GM23338 (cell line): ENCODE measurements at regions not wholly inside any gene's neighbourhood (a gene's known extent, or its start where the extent isn't known, plus 50 kb on each side); places are given as distances from the start of the nearest gene placed in this dataset.

ENCODE experiments used
- ATAC-seq: fragments of 200-7000 bp; cut with Tn5 transposase; 3 replicates; pipeline ENCODE4 v1.9.1; 2020
- DNase-seq: peaks from one replicate; pipeline ENCODE4 v3.0.0-alpha.2; 2015; ENCODE audit warnings: low spot score
- H2AFZ ChIP-seq: fragments of 200-600 bp; sonication (generic); 2 replicates; pipeline ENCODE4 v1.8.0; 2016; ENCODE audit warnings: antibody characterized with exemption, mild to moderate bottlenecking, moderate library complexity
- H3F3A ChIP-seq: fragments of 200-600 bp; sonication (generic); replicated peaks from 2 replicates; pipeline ENCODE4 v1.8.0; 2017; ENCODE audit warnings: antibody characterized with exemption, mixed run types, low read depth
- H3K27ac ChIP-seq: fragments of 200-600 bp; sonication (generic); 2 replicates; pipeline ENCODE4 v1.6.1; 2016; ENCODE audit warnings: low read depth
- H3K27me3 ChIP-seq: fragments of 200-600 bp; sonication (generic); 2 replicates; pipeline ENCODE4 v1.8.0; 2016; ENCODE audit warnings: mild to moderate bottlenecking, mixed run types, moderate library complexity; ENCODE audit not compliant: insufficient read depth
- H3K36me3 ChIP-seq: fragments of 200-600 bp; sonication (generic); 2 replicates; pipeline ENCODE4 v1.8.0; 2016; ENCODE audit warnings: mild to moderate bottlenecking; ENCODE audit not compliant: insufficient read depth
- H3K4me1 ChIP-seq: fragments of 200-600 bp; sonication (generic); 2 replicates; pipeline ENCODE4 v1.8.0; 2016; ENCODE audit warnings: mild to moderate bottlenecking, moderate library complexity; ENCODE audit not compliant: insufficient read depth
- H3K4me2 ChIP-seq: fragments of 200-600 bp; sonication (generic); 2 replicates; pipeline ENCODE4 v1.7.1; 2017; ENCODE audit warnings: mixed run types
- H3K4me3 ChIP-seq: fragments of 200-600 bp; sonication (generic); 2 replicates; pipeline ENCODE4 v1.6.1; 2016; ENCODE audit warnings: mixed run types
- H3K79me2 ChIP-seq: fragments of 200-600 bp; sonication (generic); replicated peaks from 2 replicates; pipeline ENCODE4 v1.8.0; 2017; ENCODE audit warnings: mild to moderate bottlenecking; ENCODE audit not compliant: insufficient read depth
- H3K9me2 ChIP-seq: fragments of 200-600 bp; sonication (generic); 2 replicates; pipeline ENCODE4 v1.8.0; 2017; ENCODE audit not compliant: insufficient read depth
- H4K20me1 ChIP-seq: fragments of 200-600 bp; sonication (generic); replicated peaks from 2 replicates; pipeline ENCODE4 v1.8.0; 2017; ENCODE audit warnings: mild to moderate bottlenecking; ENCODE audit not compliant: insufficient read depth
- H3K27ac Mint-ChIP-seq: 2 replicates; pipeline ENCODE4 v1.8.0; 2020; ENCODE audit warnings: inconsistent platforms, mild to moderate bottlenecking, moderate library complexity, mixed read lengths
- H3K27me3 Mint-ChIP-seq: 3 replicates; pipeline ENCODE4 v1.8.0; 2022; ENCODE audit warnings: low read depth, mild to moderate bottlenecking, moderate library complexity, mixed read lengths, inconsistent platforms; ENCODE audit not compliant: insufficient read depth, poor library complexity
- H3K36me3 Mint-ChIP-seq: 3 replicates; pipeline ENCODE4 v1.8.0; 2021; ENCODE audit warnings: low read depth, mild to moderate bottlenecking, inconsistent platforms, moderate library complexity, mixed read lengths
- H3K4me1 Mint-ChIP-seq: 3 replicates; pipeline ENCODE4 v1.8.0; 2020; ENCODE audit warnings: mild to moderate bottlenecking, inconsistent platforms, mixed read lengths
- H3K4me3 Mint-ChIP-seq: 3 replicates; pipeline ENCODE4 v1.8.0; 2021; ENCODE audit warnings: moderate library complexity, mild to moderate bottlenecking, inconsistent platforms, mixed read lengths
- H3K9me3 Mint-ChIP-seq: 3 replicates; pipeline ENCODE4 v1.8.0; 2020; ENCODE audit warnings: moderate library complexity, mild to moderate bottlenecking, inconsistent platforms, mixed read lengths
- CREB1 ChIP-seq: fragments of 250-450 bp; sonication (Bioruptor Pico); IDR thresholded peaks from 2 replicates; pipeline ENCODE4 v1.5.0; 2020; ENCODE audit warnings: low read depth, mild to moderate bottlenecking, moderate library complexity
- CTCF ChIP-seq, 2 experiments: fragments of 200-600 bp in 1 of 2; sonication (generic) in 1 of 2; conservative IDR thresholded peaks; 2 replicates each; pipeline versions ENCODE4 v1.5.1 to v1.6.1; 2016 to 2017; ENCODE audit warnings: antibody characterized with exemption in 2 of 2, low read depth in 2 of 2, mild to moderate bottlenecking in 2 of 2, moderate library complexity in 1 of 2
- EZH2phosphoT487 ChIP-seq: fragments of 200-600 bp; sonication (generic); IDR thresholded peaks from one replicate; pipeline ENCODE4 v1.8.1; 2018; ENCODE audit warnings: antibody characterized with exemption; ENCODE audit not compliant: unreplicated experiment
- JUNB ChIP-seq: IDR thresholded peaks from one replicate; pipeline ENCODE4 v1.6.1; 2016; ENCODE audit warnings: antibody characterized with exemption; ENCODE audit not compliant: unreplicated experiment
- POLR2AphosphoS5 ChIP-seq: IDR thresholded peaks from 2 replicates; pipeline ENCODE4 v1.6.1; 2016; ENCODE audit warnings: antibody characterized with exemption, low read depth
- STAT1 ChIP-seq: IDR thresholded peaks from one replicate; pipeline ENCODE4 v1.6.1; 2016; ENCODE audit warnings: antibody characterized with exemption; ENCODE audit not compliant: unreplicated experiment
- ZNF331 ChIP-seq: fragments of 250-450 bp; sonication (Bioruptor Pico); IDR thresholded peaks from 2 replicates; pipeline ENCODE4 v1.5.0; 2020; ENCODE audit warnings: low read depth, mild to moderate bottlenecking, moderate library complexity
- TF ChIP-seq, protein P1 (sequence below): fragments of 250-450 bp; sonication (Bioruptor Pico); IDR thresholded peaks from 2 replicates; pipeline ENCODE4 v1.5.0; 2020; ENCODE audit warnings: mild to moderate bottlenecking, moderate library complexity

GRCh38 chr19:31629579-31630363 is 280.5 kb upstream of the TSHZ3 start:
- Histone ChIP-seq H3K4me1 (peaks cover 8% of the 10 kb centered on the region), H3K36me3 (no peaks in the 10 kb centered on the region), H2AFZ (peak overlapping the region; percentile 52; the same call in 1 of the 2 replicates), H3K27ac (no peak overlapping the region), H3K4me2 (no peak overlapping the region), H3F3A (no peaks in the 10 kb centered on the region), H3K27me3 (no peaks in the 10 kb centered on the region), H3K79me2 (no peaks in the 10 kb centered on the region), H3K9me2 (0 out of 2 replicates have a peak, but pooled peaks cover 3% of the 10 kb centered on the region), H4K20me1 (no peaks in the 10 kb centered on the region), H3K4me3 (no peak overlapping the region)
- DNase-seq (no peak), ATAC-seq (no peak)
- Mint-ChIP-seq H3K36me3 (no peaks in the 10 kb centered on the region), H3K9me3 (no peaks in the 10 kb centered on the region), H3K4me3 (no peak overlapping the region), H3K4me1 (peaks cover 30% of the 10 kb centered on the region), H3K27ac (no peak overlapping the region), H3K27me3 (peaks cover 2% of the 10 kb centered on the region)
- TF ChIP-seq EZH2phosphoT487 (no peak), ZNF331 (no peak)

DNA sequence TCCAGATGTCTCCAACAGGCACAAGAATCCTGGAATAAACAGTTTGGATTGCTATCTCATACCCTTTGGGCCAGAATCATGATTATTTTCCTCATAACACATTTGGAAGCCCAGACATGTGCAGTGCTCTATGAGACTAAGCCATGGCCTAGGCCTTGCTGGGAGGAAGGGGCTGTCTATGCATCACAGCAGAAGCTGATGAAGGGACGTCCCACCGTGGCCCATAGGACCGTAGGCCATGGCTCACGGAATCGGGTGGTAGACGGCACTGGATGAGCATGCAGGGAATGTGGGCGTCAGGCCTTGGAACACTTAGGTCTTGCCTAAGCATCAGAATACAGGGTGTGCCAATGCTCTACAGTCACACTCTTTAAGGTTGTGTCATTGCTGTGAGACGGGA is 283.8 kb upstream of the TSHZ3 start:
- H4K20me1 ChIP-seq, result no peaks in the 10 kb centered on the region
- no peaks in the 10 kb centered on the region for H3K9me2 ChIP-seq
- no peak overlapping the region for H2AFZ ChIP-seq
- H3K27ac Mint-ChIP-seq, result no peak overlapping the region
- H3K27me3 Mint-ChIP-seq, result peaks cover 3% of the 10 kb centered on the region
- H3K27me3 ChIP-seq, result no peaks in the 10 kb centered on the region
- peaks cover 8% of the 10 kb centered on the region for H3K4me1 ChIP-seq
- no peaks in the 10 kb centered on the region for H3F3A ChIP-seq
- DNase-seq (no peak), ATAC-seq (no peak)
- H3K4me2 ChIP-seq, result no peak overlapping the region
- no peak for TF ChIP-seq JUNB
- no peak for TF ChIP-seq CTCF (conservative IDR thresholded peaks at IDR 0.05; ENCODE audit: low read depth in 2 of 2)
- TF ChIP-seq, protein P1, sequence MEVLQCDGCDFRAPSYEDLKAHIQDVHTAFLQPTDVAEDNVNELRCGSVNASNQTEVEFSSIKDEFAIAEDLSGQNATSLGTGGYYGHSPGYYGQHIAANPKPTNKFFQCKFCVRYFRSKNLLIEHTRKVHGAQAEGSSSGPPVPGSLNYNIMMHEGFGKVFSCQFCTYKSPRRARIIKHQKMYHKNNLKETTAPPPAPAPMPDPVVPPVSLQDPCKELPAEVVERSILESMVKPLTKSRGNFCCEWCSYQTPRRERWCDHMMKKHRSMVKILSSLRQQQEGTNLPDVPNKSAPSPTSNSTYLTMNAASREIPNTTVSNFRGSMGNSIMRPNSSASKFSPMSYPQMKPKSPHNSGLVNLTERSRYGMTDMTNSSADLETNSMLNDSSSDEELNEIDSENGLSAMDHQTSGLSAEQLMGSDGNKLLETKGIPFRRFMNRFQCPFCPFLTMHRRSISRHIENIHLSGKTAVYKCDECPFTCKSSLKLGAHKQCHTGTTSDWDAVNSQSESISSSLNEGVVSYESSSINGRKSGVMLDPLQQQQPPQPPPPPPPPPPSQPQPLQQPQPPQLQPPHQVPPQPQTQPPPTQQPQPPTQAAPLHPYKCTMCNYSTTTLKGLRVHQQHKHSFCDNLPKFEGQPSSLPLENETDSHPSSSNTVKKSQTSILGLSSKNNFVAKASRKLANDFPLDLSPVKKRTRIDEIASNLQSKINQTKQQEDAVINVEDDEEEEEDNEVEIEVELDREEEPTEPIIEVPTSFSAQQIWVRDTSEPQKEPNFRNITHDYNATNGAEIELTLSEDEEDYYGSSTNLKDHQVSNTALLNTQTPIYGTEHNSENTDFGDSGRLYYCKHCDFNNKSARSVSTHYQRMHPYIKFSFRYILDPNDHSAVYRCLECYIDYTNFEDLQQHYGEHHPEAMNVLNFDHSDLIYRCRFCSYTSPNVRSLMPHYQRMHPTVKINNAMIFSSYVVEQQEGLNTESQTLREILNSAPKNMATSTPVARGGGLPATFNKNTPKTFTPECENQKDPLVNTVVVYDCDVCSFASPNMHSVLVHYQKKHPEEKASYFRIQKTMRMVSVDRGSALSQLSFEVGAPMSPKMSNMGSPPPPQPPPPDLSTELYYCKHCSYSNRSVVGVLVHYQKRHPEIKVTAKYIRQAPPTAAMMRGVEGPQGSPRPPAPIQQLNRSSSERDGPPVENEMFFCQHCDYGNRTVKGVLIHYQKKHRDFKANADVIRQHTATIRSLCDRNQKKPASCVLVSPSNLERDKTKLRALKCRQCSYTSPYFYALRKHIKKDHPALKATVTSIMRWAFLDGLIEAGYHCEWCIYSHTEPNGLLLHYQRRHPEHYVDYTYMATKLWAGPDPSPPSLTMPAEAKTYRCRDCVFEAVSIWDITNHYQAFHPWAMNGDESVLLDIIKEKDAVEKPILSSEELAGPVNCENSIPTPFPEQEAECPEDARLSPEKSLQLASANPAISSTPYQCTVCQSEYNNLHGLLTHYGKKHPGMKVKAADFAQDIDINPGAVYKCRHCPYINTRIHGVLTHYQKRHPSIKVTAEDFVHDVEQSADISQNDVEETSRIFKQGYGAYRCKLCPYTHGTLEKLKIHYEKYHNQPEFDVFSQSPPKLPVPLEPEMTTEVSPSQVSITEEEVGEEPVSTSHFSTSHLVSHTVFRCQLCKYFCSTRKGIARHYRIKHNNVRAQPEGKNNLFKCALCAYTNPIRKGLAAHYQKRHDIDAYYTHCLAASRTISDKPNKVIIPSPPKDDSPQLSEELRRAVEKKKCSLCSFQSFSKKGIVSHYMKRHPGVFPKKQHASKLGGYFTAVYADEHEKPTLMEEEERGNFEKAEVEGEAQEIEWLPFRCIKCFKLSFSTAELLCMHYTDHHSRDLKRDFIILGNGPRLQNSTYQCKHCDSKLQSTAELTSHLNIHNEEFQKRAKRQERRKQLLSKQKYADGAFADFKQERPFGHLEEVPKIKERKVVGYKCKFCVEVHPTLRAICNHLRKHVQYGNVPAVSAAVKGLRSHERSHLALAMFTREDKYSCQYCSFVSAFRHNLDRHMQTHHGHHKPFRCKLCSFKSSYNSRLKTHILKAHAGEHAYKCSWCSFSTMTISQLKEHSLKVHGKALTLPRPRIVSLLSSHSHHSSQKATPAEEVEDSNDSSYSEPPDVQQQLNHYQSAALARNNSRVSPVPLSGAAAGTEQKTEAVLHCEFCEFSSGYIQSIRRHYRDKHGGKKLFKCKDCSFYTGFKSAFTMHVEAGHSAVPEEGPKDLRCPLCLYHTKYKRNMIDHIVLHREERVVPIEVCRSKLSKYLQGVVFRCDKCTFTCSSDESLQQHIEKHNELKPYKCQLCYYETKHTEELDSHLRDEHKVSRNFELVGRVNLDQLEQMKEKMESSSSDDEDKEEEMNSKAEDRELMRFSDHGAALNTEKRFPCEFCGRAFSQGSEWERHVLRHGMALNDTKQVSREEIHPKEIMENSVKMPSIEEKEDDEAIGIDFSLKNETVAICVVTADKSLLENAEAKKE, result no peak
- no peak for TF ChIP-seq POLR2AphosphoS5
- no peak for TF ChIP-seq CREB1
- no peak for TF ChIP-seq STAT1
- no peak overlapping the region for H3K4me3 ChIP-seq
- H3K36me3 Mint-ChIP-seq, result no peaks in the 10 kb centered on the region
- no peaks in the 10 kb centered on the region for H3K9me3 Mint-ChIP-seq
- H3K79me2 ChIP-seq, result no peaks in the 10 kb centered on the region
- no peaks in the 10 kb centered on the region for H3K36me3 ChIP-seq
- no peak overlapping the region for H3K27ac ChIP-seq
- peaks cover 29% of the 10 kb centered on the region for H3K4me1 Mint-ChIP-seq
- H3K4me3 Mint-ChIP-seq, result no peak overlapping the region
